ENCODE measurements at regions not wholly inside any gene's neighbourhood (a gene's known extent, or its start where the extent isn't known, plus 50 kb on each side); places are given as distances from the start of the nearest gene placed in this dataset.

DNA sequence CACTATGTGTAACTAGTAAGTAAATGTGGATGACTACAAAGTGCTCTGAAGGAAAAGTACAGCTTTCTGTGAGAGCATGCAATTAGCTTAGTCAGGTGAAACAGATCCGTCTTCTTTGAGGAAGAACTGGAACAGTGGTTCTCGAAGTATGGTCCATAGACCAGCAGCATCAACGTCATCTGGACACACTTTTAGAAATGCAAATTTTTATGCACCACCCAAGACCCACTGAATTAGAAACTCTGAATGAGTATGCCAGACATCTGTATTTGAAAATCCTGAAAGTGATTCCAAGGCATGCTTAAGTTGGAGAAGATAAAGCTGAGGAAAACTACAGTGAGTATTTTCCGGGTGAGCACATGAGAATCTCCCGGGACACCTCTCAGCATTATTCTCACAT is 130.7 kb upstream of the SPHKAP start:
- TF ChIP-seq GABPA (IDR thresholded peaks at IDR 0.05 in 1 of 2, conservative IDR thresholded peaks at IDR 0.05 in 1 of 2) (no peak), HNF4A (conservative IDR thresholded peaks at IDR 0.05) (no peak), YY1 (IDR thresholded peaks at IDR 0.05) (no peak), TAF1 (conservative IDR thresholded peaks at IDR 0.05) (no peak), HNF4G (IDR thresholded peaks at IDR 0.05) (no peak), JUND (IDR thresholded peaks at IDR 0.05) (no peak), EGR1 (IDR thresholded peaks at IDR 0.05; ENCODE audit: low read depth in 2 of 2) (no peak), RAD21 (IDR thresholded peaks at IDR 0.05) (no peak), FOXA2 (IDR thresholded peaks at IDR 0.05) (no peak), FOXA1 (IDR thresholded peaks at IDR 0.05) (no peak)
- TF ChIP-seq, protein P1, sequence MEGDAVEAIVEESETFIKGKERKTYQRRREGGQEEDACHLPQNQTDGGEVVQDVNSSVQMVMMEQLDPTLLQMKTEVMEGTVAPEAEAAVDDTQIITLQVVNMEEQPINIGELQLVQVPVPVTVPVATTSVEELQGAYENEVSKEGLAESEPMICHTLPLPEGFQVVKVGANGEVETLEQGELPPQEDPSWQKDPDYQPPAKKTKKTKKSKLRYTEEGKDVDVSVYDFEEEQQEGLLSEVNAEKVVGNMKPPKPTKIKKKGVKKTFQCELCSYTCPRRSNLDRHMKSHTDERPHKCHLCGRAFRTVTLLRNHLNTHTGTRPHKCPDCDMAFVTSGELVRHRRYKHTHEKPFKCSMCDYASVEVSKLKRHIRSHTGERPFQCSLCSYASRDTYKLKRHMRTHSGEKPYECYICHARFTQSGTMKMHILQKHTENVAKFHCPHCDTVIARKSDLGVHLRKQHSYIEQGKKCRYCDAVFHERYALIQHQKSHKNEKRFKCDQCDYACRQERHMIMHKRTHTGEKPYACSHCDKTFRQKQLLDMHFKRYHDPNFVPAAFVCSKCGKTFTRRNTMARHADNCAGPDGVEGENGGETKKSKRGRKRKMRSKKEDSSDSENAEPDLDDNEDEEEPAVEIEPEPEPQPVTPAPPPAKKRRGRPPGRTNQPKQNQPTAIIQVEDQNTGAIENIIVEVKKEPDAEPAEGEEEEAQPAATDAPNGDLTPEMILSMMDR (IDR thresholded peaks at IDR 0.05; ENCODE audit: low read depth, low read length, missing input control) = no peak
- TF ChIP-seq, protein P2, sequence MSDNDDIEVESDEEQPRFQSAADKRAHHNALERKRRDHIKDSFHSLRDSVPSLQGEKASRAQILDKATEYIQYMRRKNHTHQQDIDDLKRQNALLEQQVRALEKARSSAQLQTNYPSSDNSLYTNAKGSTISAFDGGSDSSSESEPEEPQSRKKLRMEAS (IDR thresholded peaks at IDR 0.05) = no peak
- TF ChIP-seq, protein P3, sequence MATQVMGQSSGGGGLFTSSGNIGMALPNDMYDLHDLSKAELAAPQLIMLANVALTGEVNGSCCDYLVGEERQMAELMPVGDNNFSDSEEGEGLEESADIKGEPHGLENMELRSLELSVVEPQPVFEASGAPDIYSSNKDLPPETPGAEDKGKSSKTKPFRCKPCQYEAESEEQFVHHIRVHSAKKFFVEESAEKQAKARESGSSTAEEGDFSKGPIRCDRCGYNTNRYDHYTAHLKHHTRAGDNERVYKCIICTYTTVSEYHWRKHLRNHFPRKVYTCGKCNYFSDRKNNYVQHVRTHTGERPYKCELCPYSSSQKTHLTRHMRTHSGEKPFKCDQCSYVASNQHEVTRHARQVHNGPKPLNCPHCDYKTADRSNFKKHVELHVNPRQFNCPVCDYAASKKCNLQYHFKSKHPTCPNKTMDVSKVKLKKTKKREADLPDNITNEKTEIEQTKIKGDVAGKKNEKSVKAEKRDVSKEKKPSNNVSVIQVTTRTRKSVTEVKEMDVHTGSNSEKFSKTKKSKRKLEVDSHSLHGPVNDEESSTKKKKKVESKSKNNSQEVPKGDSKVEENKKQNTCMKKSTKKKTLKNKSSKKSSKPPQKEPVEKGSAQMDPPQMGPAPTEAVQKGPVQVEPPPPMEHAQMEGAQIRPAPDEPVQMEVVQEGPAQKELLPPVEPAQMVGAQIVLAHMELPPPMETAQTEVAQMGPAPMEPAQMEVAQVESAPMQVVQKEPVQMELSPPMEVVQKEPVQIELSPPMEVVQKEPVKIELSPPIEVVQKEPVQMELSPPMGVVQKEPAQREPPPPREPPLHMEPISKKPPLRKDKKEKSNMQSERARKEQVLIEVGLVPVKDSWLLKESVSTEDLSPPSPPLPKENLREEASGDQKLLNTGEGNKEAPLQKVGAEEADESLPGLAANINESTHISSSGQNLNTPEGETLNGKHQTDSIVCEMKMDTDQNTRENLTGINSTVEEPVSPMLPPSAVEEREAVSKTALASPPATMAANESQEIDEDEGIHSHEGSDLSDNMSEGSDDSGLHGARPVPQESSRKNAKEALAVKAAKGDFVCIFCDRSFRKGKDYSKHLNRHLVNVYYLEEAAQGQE (IDR thresholded peaks at IDR 0.05) = no peak
- TF ChIP-seq, protein P4, sequence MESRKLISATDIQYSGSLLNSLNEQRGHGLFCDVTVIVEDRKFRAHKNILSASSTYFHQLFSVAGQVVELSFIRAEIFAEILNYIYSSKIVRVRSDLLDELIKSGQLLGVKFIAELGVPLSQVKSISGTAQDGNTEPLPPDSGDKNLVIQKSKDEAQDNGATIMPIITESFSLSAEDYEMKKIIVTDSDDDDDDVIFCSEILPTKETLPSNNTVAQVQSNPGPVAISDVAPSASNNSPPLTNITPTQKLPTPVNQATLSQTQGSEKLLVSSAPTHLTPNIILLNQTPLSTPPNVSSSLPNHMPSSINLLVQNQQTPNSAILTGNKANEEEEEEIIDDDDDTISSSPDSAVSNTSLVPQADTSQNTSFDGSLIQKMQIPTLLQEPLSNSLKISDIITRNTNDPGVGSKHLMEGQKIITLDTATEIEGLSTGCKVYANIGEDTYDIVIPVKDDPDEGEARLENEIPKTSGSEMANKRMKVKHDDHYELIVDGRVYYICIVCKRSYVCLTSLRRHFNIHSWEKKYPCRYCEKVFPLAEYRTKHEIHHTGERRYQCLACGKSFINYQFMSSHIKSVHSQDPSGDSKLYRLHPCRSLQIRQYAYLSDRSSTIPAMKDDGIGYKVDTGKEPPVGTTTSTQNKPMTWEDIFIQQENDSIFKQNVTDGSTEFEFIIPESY (IDR thresholded peaks at IDR 0.05) = no peak

Data from liver (tissue), 3 donors.